Cardiac fibroblast (primary cell): ENCODE measurements at regions not wholly inside any gene's neighbourhood (a gene's known extent, or its start where the extent isn't known, plus 50 kb on each side); places are given as distances from the start of the nearest gene placed in this dataset.

Source experiments
- DNase-seq, 2 donors: peaks; one replicate each; pipeline versions ENCODE4 v3.0.0 to v3.0.0-alpha.2; 2010; ENCODE audit warnings: low read depth in 2 of 2
- H3K4me3 ChIP-seq, 2 donors: replicated peaks in 1 of 2; 1 replicate in 1 of 2; 2 replicates in 1 of 2; pipeline ENCODE4 v1.5.1; 2011; ENCODE audit warnings: low read depth in 2 of 2, low read length in 2 of 2, mild to moderate bottlenecking in 2 of 2, moderate library complexity in 1 of 2
- TF ChIP-seq, protein P1 (sequence below): IDR thresholded peaks from one replicate; pipeline ENCODE4 v1.5.1; 2011; ENCODE audit warnings: low read depth, mild to moderate bottlenecking, low read length, inconsistent platforms

DNA sequence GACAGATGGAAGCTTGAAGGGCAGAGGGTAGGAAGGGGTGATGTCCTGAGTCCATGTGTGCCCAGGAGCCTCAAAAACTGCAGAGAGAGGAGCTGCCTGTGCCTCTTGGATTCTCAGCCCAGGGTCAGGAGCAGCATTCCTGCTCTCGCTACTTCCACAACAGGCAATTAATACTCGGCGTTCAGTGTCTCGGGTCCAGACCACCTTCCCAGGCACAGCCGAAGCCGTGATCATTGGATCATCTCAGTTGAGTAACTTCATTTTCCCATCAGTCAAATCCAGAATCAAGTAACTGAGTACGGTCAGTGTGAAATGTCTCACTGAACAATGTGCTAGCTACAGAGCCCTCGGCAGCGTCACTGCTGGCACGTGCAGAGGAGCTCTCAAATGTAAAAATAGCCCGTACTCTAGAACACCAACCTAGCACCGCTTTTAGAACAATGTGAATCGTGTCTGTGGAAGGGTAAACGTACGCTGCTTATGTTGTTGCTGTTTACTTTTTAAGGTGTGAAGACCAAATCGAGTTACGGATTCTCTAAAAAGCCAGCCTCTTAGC lies 63.5 kb upstream of the IRX4 start:
- no peak overlapping the region for H3K4me3 ChIP-seq
- TF ChIP-seq, protein P1, sequence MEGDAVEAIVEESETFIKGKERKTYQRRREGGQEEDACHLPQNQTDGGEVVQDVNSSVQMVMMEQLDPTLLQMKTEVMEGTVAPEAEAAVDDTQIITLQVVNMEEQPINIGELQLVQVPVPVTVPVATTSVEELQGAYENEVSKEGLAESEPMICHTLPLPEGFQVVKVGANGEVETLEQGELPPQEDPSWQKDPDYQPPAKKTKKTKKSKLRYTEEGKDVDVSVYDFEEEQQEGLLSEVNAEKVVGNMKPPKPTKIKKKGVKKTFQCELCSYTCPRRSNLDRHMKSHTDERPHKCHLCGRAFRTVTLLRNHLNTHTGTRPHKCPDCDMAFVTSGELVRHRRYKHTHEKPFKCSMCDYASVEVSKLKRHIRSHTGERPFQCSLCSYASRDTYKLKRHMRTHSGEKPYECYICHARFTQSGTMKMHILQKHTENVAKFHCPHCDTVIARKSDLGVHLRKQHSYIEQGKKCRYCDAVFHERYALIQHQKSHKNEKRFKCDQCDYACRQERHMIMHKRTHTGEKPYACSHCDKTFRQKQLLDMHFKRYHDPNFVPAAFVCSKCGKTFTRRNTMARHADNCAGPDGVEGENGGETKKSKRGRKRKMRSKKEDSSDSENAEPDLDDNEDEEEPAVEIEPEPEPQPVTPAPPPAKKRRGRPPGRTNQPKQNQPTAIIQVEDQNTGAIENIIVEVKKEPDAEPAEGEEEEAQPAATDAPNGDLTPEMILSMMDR: no peak
- DNase-seq: no peak

DNA sequence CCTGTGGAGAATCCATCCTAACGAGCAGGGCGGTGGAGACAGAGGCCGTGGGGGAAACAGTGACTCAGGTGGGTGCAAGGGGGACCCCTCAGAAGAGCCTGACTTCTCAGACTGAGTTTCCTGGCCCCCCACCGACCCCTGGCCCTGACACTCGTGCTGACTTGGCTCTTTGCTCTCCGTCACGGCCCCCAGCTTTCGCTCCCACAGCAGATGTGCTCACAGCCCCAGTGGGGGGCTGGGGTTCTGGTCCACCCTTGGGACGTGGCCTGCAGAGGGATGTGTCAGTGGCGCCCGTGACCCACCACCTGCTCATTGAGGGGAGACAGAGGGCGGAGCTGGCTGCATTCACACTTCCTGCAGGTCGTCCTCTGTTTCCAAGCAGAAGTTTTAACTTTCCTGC lies 62.9 kb upstream of the IRX4 start:
- DNase-seq: no peak
- no peak overlapping the region for H3K4me3 ChIP-seq
- TF ChIP-seq, protein P1: no peak

DNA sequence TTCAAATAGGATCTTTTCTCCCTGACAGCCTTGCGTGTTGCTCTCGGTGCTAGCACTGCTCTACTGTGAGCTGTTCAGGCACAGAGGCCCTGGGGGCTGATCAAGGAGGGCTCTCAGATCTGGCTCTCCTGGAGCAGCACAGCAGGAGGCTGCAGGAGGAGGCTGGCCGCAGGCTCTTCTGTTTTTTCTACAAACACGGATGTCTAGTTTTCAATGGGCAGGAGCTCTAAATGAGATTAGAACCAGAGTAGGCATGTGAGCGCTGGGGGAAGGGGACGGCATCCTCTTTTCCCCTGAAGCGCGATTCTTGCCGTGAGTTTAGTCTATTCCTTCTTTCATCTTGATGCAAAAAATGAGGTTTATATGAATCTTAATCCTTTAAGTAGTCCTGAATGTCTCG lies 61.7 kb upstream of the IRX4 start:
- DNase-seq: no peak
- TF ChIP-seq, protein P1: no peak
- no peak overlapping the region for H3K4me3 ChIP-seq

DNA sequence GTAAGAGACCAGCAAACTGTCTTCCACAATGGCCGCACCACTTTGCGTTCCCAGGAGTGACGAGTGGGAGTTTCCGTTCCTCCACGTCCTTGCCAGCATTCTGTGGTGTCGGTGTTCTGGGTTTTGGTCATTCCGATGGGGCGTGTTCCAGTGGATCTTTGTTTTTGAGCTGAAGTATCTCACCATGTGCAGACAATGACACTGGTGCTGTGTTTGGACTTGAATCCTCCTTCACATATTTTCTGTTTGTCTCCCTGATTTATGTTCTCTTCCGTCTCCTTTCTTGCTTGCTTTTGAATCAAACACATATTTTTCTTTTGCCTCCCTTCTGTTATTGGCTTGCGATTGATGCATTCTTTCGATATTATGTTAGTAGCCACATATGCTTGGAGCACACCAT lies 60.8 kb upstream of the IRX4 start:
- no peak overlapping the region for H3K4me3 ChIP-seq
- no peak for DNase-seq
- TF ChIP-seq, protein P1: no peak

DNA sequence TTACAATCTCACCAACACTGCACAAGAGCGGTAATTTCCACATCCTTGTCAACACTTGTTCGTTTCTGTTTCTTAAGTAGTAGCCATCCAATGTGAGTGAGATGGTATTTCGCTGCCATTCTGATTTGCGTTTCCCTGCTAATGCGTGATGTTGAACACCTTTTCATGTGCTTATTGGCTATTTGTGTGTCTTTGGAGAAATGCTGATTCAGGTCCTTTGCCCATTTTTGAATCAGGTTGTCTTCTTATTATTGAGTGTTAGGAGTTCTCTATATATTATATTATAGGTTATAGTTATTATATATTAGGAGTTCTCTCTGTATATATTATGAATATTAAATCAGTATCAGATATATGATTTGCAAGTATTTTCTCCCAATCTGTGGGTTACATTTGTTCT lies 59.9 kb upstream of the IRX4 start:
- no peak overlapping the region for H3K4me3 ChIP-seq
- TF ChIP-seq, protein P1: no peak
- DNase-seq: no peak

DNA sequence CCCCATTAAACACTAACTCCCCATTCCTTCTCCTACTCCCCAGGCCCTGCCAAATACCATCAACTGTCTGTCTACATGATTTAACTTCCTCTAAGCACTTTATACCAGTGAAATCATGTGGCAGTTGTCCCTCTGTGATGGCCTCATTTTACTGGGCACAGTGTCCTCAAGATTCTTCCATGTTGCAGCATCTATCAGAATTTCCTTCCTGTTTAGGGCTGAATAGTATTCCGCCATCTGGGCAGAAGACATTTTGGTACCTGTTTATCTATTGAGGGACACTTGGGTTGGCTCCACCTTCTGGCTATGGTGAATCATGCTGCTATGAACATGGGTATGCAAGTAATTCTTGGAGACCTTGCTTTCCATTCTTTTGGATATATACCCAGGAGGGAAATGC lies 59.4 kb upstream of the IRX4 start:
- no peak overlapping the region for H3K4me3 ChIP-seq
- no peak for DNase-seq
- TF ChIP-seq, protein P1: no peak

DNA sequence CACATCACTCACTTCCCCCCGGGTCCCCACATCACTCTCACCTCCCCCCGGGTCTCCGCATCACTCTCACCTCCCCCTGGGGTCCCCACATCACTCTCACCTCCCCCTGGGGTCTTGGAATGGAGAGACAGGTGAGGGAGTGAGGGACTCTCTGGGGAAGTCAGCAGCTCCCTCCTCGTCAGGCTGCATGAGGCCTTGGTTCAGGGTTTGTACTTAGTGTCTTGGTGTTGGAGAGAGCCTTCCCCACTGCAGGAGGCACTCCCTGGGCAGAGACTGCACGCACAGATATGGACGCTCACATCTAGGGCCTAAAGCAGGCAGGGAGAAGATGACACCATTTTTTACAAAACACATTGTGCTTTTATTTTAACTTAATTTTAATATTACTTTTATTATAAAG lies 56.5 kb upstream of the IRX4 start:
- TF ChIP-seq, protein P1: no peak
- DNase-seq: no peak

More for the DNA sequence above, 56.5 kb upstream of the IRX4 start:
- no peak overlapping the region for H3K4me3 ChIP-seq
